ENCODE measurements at regions not wholly inside any gene's neighbourhood (a gene's known extent, or its start where the extent isn't known, plus 50 kb on each side); places are given as distances from the start of the nearest gene placed in this dataset.
"Not testable (repeated sequence)": the region's sequence is repeated elsewhere in the genome, so short reads cannot be mapped to it uniquely, and the experiment has no call there.

- TF ChIP-seq ZNF561 (tag by site-specific recombination; IDR thresholded peaks at IDR 0.05; ENCODE audit: borderline replicate concordance) (no peak), ZIC2 (tag by site-specific recombination; IDR thresholded peaks at IDR 0.05) (no peak)
These were observed 109.9 kb upstream of the CAB39 start (continued) for GRCh38 chr2:230602562-230603230.

DNA sequence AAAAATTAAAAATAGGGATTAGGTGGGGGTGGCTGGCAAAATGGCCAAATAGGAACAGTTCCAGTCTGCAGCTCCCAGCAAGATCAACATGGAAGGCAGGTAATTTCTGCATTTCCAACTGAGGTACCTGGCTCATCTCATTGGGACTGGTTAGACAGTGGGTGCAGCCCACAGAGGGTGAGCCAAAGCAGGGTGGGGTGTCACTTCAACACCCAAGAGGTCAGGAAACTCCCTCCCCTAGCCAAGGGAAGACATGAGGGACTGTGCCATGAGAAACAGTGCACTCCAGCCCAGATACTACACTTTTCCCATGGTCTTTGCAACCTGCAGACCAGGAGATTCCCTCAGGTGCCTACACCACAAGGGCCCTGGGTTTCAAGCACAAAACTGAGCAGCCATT is 109.3 kb upstream of the CAB39 start:
- CTCF ChIA-PET: interaction anchor here (0.9 kb wide), 1 partner anchor 595 kb away, joined by 5 read pairs; no protein-coding TSS in a partner anchor
- H3K4me3 ChIP-seq (ENCODE audit: low read depth, low read length): not testable (repeated sequence)

GRCh38 chr2:230604158-230604557 is 108.5 kb upstream of the CAB39 start:
- H3K36me3 ChIP-seq (ENCODE audit: control insufficient read depth in 2 of 2, insufficient read depth in 1 of 2, low read length in 2 of 2): not testable (repeated sequence)
- CTCF ChIA-PET: interaction anchor here (0.6 to 0.7 kb wide), 2 partner anchors 231 to 824 kb away, joined by 3 read pairs; no protein-coding TSS in a partner anchor

More for the DNA sequence above, 109.3 kb upstream of the CAB39 start:
- H3K36me3 ChIP-seq (ENCODE audit: control insufficient read depth in 2 of 2, insufficient read depth in 1 of 2, low read length in 2 of 2); H3K27ac ChIP-seq (ENCODE audit: extremely low read depth, low read depth, low read length); H3K4me1 ChIP-seq (ENCODE audit: control insufficient read depth, insufficient read depth, low read length); H3K9me3 ChIP-seq (ENCODE audit: control insufficient read depth, insufficient read depth, low read depth, low read length); POLR2A ChIA-PET: not testable (repeated sequence)

GRCh38 chr2:230614040-230614439 is 98.6 kb upstream of the CAB39 start:
- ChIA-PET POLR2A (no interaction called here), CTCF (interaction anchor here (0.6 to 1.5 kb wide), 4 partner anchors 8 to 350 kb away, joined by 3 to 11 read pairs (median 4); no protein-coding TSS in a partner anchor)
- Histone ChIP-seq H3K27ac (ENCODE audit: extremely low read depth, low read depth, low read length) (no peak overlapping the region), H3K4me3 (ENCODE audit: low read depth, low read length) (no peak overlapping the region), H3K4me1 (ENCODE audit: control insufficient read depth, insufficient read depth, low read length) (no peaks in the 10 kb centered on the region), H3K9me3 (ENCODE audit: control insufficient read depth, insufficient read depth, low read depth, low read length) (no peaks in the 10 kb centered on the region), H3K36me3 (ENCODE audit: control insufficient read depth in 2 of 2, insufficient read depth in 1 of 2, low read length in 2 of 2) (no peaks in the 10 kb centered on the region)
- TF ChIP-seq ZNF423 (tag by site-specific recombination; IDR thresholded peaks at IDR 0.05) (no peak), ZNF560 (tag by site-specific recombination; IDR thresholded peaks at IDR 0.05; ENCODE audit: borderline replicate concordance) (no peak), ZNF501 (tag by site-specific recombination; IDR thresholded peaks at IDR 0.05) (no peak), ZNF324 (tag by site-specific recombination; IDR thresholded peaks at IDR 0.05) (no peak)

More at GRCh38 chr2:230604158-230604557, 108.5 kb upstream of the CAB39 start:
- H3K27ac ChIP-seq (ENCODE audit: extremely low read depth, low read depth, low read length); H3K4me1 ChIP-seq (ENCODE audit: control insufficient read depth, insufficient read depth, low read length); H3K4me3 ChIP-seq (ENCODE audit: low read depth, low read length); POLR2A ChIA-PET; H3K9me3 ChIP-seq (ENCODE audit: control insufficient read depth, insufficient read depth, low read depth, low read length): not testable (repeated sequence)

DNA sequence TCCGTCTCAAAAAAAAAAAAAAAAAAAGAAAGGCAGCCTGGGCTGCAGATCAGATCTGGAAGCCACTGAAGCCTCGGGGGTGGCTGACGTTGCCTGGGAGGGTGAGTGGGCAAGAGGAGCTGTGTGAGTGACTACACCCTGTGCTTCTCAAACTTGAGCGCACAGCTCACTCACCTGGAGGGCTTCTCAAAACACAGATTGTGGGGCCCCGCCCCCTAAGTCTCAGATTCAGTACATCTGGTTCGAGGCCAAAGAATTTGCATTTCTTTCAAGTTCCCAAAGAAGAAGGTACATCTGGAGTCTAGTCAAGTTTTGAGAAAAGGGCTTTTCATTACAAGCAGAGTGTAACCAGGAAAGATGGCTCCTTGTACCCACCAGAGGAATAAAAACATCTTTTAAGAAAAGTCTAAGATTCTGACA is 97.7 kb upstream of the CAB39 start:
- no peak for TF ChIP-seq ZFP69B (tag by site-specific recombination; IDR thresholded peaks at IDR 0.05)
- TF ChIP-seq ZNF747 (tag by site-specific recombination; IDR thresholded peaks at IDR 0.05): no peak
- TF ChIP-seq ZSCAN5A (tag by site-specific recombination; IDR thresholded peaks at IDR 0.05): no peak
- no peak for TF ChIP-seq ZNF350 (tag by site-specific recombination; IDR thresholded peaks at IDR 0.05)
- no peaks in the 10 kb centered on the region for H3K36me3 ChIP-seq (ENCODE audit: control insufficient read depth in 2 of 2, insufficient read depth in 1 of 2, low read length in 2 of 2)
- no peak overlapping the region for H3K27ac ChIP-seq (ENCODE audit: extremely low read depth, low read depth, low read length)
- CTCF ChIA-PET: interaction anchor here (0.7 kb wide), 2 partner anchors 12 to 99 kb away, joined by 3 read pairs; no protein-coding TSS in a partner anchor
- POLR2A ChIA-PET: interaction anchor here (0.6 kb wide), 1 partner anchor 18 kb away, joined by 3 read pairs; no protein-coding TSS in a partner anchor
- H3K9me3 ChIP-seq (ENCODE audit: control insufficient read depth, insufficient read depth, low read depth, low read length): no peaks in the 10 kb centered on the region
- H3K4me3 ChIP-seq (ENCODE audit: low read depth, low read length): no peak overlapping the region
- H3K4me1 ChIP-seq (ENCODE audit: control insufficient read depth, insufficient read depth, low read length): no peaks in the 10 kb centered on the region

DNA sequence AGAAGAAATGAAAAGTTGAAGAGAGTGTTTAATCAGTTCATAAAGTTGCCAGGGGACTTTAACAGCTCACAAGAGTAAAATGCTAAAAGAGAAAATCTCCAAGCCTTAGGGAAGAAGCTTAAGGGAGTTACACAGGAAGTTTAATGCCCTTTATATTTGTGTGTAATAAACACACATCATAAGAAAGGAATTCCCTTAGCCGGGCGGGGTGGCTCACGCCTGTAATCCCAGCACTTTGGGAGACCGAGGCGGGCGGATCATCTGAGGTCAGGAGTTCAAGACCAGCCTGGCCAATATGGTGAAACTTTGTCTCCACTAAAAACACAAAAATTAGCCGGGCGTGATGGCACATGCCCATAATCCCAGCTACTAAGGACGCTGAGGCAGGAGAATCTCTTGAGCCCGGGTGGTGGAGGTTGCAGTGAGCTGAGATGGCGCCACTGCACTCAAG is 95.4 kb upstream of the CAB39 start:
- H3K4me1 ChIP-seq (ENCODE audit: control insufficient read depth, insufficient read depth, low read length); H3K27ac ChIP-seq (ENCODE audit: extremely low read depth, low read depth, low read length); H3K36me3 ChIP-seq (ENCODE audit: control insufficient read depth in 2 of 2, insufficient read depth in 1 of 2, low read length in 2 of 2); H3K9me3 ChIP-seq (ENCODE audit: control insufficient read depth, insufficient read depth, low read depth, low read length); H3K4me3 ChIP-seq (ENCODE audit: low read depth, low read length): not testable (repeated sequence)
- POLR2A ChIA-PET: interaction anchor here (0.6 to 1.2 kb wide), 2 partner anchors 17 to 97 kb away, joined by 3 to 4 read pairs; no protein-coding TSS in a partner anchor
- CTCF ChIA-PET: interaction anchor here (0.9 to 1.3 kb wide), 2 partner anchors 22 to 181 kb away, joined by 3 read pairs; no protein-coding TSS in a partner anchor

Data from HEK293 (cell line).